Jurkat, Clone E6-1 (cell line): ENCODE measurements at regions not wholly inside any gene's neighbourhood (a gene's known extent, or its start where the extent isn't known, plus 50 kb on each side); places are given as distances from the start of the nearest gene placed in this dataset.

Experiments
- DNase-seq: peaks from one replicate; pipeline ENCODE4 v3.0.0-alpha.2; 2011; ENCODE audit warnings: low read depth, low spot score
- H3K4me3 ChIP-seq: 2 replicates; pipeline ENCODE4 v1.5.1; 2011; ENCODE audit warnings: mild to moderate bottlenecking, low read length, control low read depth, moderate library complexity

DNA sequence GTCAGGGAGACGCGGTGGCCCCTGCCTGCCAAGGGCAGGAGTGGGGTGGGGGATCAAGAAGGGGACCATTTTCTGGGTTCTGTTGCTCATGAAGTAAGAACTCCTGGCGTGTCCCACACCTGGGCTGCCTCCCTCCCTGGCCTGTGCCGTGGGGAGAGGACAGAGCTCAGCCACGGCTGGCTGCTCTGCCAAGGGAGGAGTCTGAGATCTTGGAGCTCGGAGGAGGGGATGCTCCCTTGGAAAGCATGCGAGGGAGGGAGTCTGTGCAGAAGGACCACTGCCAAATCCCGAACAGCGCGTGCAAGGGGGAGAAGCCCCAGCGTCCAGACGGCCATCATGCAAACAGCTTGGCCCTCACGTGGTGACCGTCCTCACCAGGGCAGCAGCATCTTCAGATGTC is 64.2 kb upstream of the ZNF469 start:
- no peak for DNase-seq
- H3K4me3 ChIP-seq: no peak overlapping the region

- H3K4me3 ChIP-seq: no peak overlapping the region
- DNase-seq: no peak
These were observed 63.4 kb upstream of the ZNF469 start for GRCh38 chr16:88319116-88319965.

GRCh38 chr16:88320947-88321634 is 61.7 kb upstream of the ZNF469 start:
- no peak overlapping the region for H3K4me3 ChIP-seq
- DNase-seq: peak; percentile 48

- no peak for DNase-seq
- H3K4me3 ChIP-seq: no peak overlapping the region
These were observed 60.9 kb upstream of the ZNF469 start for GRCh38 chr16:88321635-88322499.

- DNase-seq: no peak
- H3K4me3 ChIP-seq: no peak overlapping the region
These were observed 60.2 kb upstream of the ZNF469 start for GRCh38 chr16:88322500-88322970.

- H3K4me3 ChIP-seq: no peak overlapping the region
These were observed 59.7 kb upstream of the ZNF469 start for GRCh38 chr16:88323041-88323440.

GRCh38 chr16:88323546-88324330 is 59.0 kb upstream of the ZNF469 start:
- no peak for DNase-seq
- no peak overlapping the region for H3K4me3 ChIP-seq

More at GRCh38 chr16:88323041-88323440, 59.7 kb upstream of the ZNF469 start:
- DNase-seq: no peak

GRCh38 chr16:88325087-88325750 is 57.5 kb upstream of the ZNF469 start:
- no peak for DNase-seq
- H3K4me3 ChIP-seq: no peak overlapping the region

- no peak for DNase-seq
- H3K4me3 ChIP-seq: no peak overlapping the region
These were observed 56.8 kb upstream of the ZNF469 start for GRCh38 chr16:88325976-88326375.

- no peak for DNase-seq
These were observed 55.9 kb upstream of the ZNF469 start for GRCh38 chr16:88326611-88327485.

DNA sequence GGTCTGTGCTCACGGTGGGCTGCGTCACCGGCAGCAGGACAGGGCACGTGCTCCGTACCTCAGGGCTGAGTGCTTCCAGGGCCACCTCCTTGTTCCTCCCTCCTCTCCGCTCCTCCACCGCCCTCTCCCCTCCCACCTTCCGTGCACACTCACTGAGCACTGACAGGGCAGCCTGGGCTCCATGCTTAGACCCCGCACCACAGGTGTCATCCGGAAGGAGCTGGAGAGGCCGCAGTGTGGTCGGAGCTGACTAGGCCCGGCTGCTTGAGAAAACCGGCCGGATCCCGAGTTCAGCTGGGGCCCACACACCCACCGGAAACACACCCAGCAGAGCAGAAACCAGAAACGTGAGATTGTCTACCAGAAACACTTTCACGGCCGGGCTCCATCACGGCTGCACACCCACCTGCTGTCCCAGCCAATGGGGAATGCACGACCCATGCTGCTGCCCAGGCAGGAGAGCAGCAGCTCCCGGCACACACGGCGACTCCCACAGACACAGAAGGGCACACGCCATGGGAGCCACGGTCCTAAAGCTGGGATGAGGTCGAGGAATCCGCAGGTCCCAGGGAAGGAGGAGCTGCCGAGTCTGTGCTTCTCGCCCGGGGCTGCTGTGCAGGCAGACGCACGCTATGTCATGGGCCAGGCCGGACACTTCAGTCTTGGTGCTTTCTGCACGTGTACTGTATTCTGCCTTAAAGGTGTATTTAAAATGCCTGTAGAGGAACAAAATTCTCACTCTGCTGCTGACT is 55.0 kb upstream of the ZNF469 start:
- H3K4me3 ChIP-seq: no peak overlapping the region
- DNase-seq: no peak

More at GRCh38 chr16:88326611-88327485, 55.9 kb upstream of the ZNF469 start:
- H3K4me3 ChIP-seq: no peak overlapping the region

GRCh38 chr16:88328313-88328980 is 54.3 kb upstream of the ZNF469 start:
- no peak overlapping the region for H3K4me3 ChIP-seq
- no peak for DNase-seq

DNA sequence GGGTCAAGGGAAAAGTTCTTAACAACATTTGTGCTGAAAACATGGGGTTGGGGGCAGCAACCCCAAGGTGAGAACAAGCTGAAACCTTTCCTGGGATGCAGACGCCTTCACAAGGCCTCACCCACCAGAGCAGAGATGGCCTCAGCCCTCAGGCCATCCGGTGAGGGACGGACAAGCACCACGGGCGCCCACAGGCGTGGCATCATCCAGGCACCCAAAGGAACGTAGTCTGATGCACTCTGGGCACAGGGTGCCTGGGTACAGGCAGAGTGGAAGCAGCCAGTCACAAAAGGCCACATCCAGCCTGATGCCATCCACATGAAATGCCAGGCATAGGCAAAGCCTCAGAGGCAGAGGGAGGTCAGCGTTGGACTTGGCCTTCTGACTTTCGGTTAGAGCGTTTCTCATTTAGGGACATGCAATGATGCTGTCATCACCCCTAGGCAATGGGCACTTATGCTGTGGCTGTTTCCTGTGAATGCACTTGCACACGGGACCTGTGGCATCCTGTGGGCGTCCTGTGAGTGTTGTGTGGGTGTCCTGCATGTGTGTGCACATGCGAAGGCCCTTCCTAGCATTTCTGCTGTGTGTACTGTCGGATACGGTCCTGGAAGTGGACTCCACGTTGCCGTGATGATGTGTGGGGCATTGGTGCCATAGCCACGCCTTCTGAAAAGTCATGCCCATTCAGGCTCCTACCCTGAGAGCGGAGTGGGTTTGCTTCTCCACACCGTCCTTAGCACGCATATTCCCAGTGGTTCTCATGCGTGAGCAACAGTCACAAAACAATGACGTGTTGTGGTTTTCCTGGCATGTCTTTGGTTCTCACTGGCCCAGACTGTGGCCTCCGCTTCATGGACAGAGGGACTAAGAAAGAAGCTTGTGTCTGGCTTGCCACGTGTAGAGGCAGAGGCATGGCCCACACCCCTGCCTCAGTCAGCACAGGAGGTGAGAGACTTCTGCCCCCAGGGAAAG is 52.7 kb upstream of the ZNF469 start:
- no peak for DNase-seq
- H3K4me3 ChIP-seq: no peak overlapping the region

DNA sequence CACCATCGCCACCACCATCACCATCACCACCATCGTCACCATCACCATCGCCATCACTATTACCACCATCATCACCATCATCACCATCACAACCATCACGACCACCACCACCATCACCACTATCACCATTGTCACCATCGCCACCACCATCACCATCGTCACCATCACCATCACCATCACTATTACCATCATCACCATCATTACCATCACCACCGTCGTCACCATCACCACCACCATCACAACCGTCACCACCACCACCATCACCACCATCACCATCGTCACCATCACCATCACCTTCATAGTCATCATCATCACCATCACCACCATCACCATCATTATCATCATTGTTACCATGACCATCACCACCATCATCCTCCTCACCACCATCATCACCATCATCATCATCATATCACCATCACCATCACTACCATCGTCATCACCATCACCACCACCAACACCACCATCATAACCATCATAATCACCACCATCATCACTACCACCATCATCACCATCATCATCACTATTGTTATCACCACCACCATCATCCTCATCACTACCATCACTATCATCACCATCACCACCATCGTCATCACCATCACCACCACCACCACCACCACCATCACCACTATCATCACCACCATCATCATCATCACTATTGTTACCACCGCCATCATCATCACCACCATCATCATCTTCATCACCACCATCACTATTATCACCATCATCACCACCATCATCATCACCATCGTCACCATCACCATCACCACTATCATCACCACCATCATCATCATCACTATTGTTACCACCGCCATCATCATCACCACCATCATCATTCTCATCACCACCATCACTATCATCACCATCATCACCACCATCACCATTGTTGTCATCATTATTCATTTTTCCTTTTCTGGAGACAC is 51.5 kb upstream of the ZNF469 start:
- no peak overlapping the region for H3K4me3 ChIP-seq
- DNase-seq: no peak
